Body of pancreas (tissue), 4 donors: ENCODE measurements at regions not wholly inside any gene's neighbourhood (a gene's known extent, or its start where the extent isn't known, plus 50 kb on each side); places are given as distances from the start of the nearest gene placed in this dataset.

ENCODE experiments used
- POLR2A ChIP-seq, 3 donors: fragments of 450-650 bp; IDR thresholded peaks; one replicate each; pipeline ENCODE4 v1.6.1; 2016; ENCODE audit warnings: antibody characterized with exemption in 3 of 3, mild to moderate bottlenecking in 2 of 3
- TF ChIP-seq, protein P1 (sequence below), 7 experiments: fragments of 450-650 bp in 4 of 7; fragments of 200-600 bp in 3 of 7; sonication (generic) in 3 of 7; IDR thresholded peaks; one replicate each; pipeline ENCODE4 v1.5.1; 2016 to 2019; ENCODE audit warnings: antibody characterized with exemption in 7 of 7

DNA sequence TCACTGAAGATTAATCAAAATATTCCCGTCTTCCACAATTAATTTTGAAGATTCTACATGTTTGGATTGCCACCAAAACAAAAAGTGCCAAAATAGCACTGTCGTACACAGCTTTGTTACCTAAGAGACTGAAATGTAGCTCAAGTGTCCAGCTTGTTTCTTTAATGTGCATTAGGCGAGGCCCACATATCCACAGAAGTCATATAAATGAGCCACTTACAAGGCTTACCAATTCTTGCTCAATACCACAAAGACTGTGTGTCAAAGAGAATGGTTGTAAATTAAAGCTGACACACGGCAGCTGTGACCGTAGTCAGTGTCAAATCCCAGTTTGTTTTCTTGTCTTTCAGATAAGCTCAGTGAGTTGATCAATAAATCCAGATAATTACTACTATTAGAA, 639.4 kb upstream of the TBL1XR1 start:
- TF ChIP-seq POLR2A (IDR thresholded peaks at IDR 0.05): no peak
- TF ChIP-seq, protein P1, sequence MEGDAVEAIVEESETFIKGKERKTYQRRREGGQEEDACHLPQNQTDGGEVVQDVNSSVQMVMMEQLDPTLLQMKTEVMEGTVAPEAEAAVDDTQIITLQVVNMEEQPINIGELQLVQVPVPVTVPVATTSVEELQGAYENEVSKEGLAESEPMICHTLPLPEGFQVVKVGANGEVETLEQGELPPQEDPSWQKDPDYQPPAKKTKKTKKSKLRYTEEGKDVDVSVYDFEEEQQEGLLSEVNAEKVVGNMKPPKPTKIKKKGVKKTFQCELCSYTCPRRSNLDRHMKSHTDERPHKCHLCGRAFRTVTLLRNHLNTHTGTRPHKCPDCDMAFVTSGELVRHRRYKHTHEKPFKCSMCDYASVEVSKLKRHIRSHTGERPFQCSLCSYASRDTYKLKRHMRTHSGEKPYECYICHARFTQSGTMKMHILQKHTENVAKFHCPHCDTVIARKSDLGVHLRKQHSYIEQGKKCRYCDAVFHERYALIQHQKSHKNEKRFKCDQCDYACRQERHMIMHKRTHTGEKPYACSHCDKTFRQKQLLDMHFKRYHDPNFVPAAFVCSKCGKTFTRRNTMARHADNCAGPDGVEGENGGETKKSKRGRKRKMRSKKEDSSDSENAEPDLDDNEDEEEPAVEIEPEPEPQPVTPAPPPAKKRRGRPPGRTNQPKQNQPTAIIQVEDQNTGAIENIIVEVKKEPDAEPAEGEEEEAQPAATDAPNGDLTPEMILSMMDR (IDR thresholded peaks at IDR 0.05): no peak
